ENCODE measurements at regions not wholly inside any gene's neighbourhood (a gene's known extent, or its start where the extent isn't known, plus 50 kb on each side); places are given as distances from the start of the nearest gene placed in this dataset.

DNA sequence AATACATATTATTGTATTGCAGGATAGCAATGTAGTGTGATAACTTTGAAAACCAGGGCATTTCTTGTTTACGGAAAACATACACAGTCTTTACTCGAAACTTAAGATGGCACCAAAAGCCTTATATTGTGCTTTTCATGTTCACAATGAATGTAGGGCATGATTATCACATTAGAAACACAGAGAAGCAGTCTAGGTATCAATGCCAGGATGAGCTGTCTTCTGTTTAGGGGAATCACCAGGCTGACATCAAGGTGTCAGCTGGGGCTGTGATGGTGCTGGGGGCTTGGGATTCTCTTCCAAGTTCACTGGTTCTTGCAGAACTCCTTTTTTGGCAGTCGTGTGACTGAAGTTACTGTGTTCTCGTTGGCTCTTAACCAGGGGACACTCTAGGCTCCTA, 1067.3 kb downstream of the FLRT2 start:
- H3K4me3 ChIP-seq = no peak overlapping the region
- no peaks in the 10 kb centered on the region for H3K27me3 ChIP-seq (ENCODE audit: insufficient read depth, low read depth)
- no peak overlapping the region for H3K27ac ChIP-seq
- ChIA-PET POLR2A (ENCODE audit: unreplicated experiment) (no interaction called here), CTCF (no interaction called here)
- no peak overlapping the region for H3K4me2 ChIP-seq
- H3K4me1 ChIP-seq (replicated peaks; ENCODE audit: insufficient read depth) = no peaks in the 10 kb centered on the region
- no peak overlapping the region for H2AFZ ChIP-seq
- no peaks in the 10 kb centered on the region for H3K79me2 ChIP-seq (ENCODE audit: low read depth)
- TF ChIP-seq, protein P1, sequence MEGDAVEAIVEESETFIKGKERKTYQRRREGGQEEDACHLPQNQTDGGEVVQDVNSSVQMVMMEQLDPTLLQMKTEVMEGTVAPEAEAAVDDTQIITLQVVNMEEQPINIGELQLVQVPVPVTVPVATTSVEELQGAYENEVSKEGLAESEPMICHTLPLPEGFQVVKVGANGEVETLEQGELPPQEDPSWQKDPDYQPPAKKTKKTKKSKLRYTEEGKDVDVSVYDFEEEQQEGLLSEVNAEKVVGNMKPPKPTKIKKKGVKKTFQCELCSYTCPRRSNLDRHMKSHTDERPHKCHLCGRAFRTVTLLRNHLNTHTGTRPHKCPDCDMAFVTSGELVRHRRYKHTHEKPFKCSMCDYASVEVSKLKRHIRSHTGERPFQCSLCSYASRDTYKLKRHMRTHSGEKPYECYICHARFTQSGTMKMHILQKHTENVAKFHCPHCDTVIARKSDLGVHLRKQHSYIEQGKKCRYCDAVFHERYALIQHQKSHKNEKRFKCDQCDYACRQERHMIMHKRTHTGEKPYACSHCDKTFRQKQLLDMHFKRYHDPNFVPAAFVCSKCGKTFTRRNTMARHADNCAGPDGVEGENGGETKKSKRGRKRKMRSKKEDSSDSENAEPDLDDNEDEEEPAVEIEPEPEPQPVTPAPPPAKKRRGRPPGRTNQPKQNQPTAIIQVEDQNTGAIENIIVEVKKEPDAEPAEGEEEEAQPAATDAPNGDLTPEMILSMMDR (conservative IDR thresholded peaks at IDR 0.05) = no peak
- no peak for TF ChIP-seq EZH2 (IDR thresholded peaks at IDR 0.05; ENCODE audit: low read depth)
- intact Hi-C loops (cut with micrococcal nuclease; ENCODE audit: unreplicated experiment) = no loop called here
- H4K20me1 ChIP-seq (ENCODE audit: insufficient read depth) = no peaks in the 10 kb centered on the region
- no peaks in the 10 kb centered on the region for H3K9me2 ChIP-seq (ENCODE audit: insufficient read depth)
- no peak for DNase-seq
- no peaks in the 10 kb centered on the region for H3K9me3 ChIP-seq (ENCODE audit: insufficient read depth, low read depth)
- BruUV-seq (replicated peaks) = no TSS peak
- H3F3A ChIP-seq (ENCODE audit: insufficient read depth, low read depth) = no peaks in the 10 kb centered on the region
- H3K36me3 ChIP-seq (ENCODE audit: low read depth) = no peaks in the 10 kb centered on the region

DNA sequence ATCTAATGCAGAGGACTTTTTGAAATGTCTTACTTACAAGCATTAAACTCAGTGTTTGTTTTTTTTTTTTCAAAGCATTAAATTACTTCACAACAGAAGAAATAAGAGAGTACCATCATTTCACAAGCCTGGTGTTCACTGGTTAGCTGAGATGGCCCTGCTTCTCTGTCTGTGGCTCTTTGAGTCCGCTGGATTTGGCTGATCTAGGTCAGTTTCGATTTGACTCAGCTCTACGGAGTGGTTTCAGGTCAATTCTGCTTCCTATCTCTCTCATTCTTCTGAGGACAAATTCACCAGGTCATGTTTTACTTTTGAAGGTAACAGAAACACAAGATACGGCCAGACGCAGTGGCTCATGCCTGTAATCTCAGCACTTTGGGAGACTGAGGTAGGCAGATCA, 1066.1 kb downstream of the FLRT2 start:
- H4K20me1 ChIP-seq (ENCODE audit: insufficient read depth) = no peaks in the 10 kb centered on the region
- no peaks in the 10 kb centered on the region for H3K9me3 ChIP-seq (ENCODE audit: insufficient read depth, low read depth)
- no peaks in the 10 kb centered on the region for H3F3A ChIP-seq (ENCODE audit: insufficient read depth, low read depth)
- H3K27me3 ChIP-seq (ENCODE audit: insufficient read depth, low read depth) = no peaks in the 10 kb centered on the region
- ChIA-PET POLR2A (ENCODE audit: unreplicated experiment) (no interaction called here), CTCF (no interaction called here)
- intact Hi-C loops (cut with micrococcal nuclease; ENCODE audit: unreplicated experiment) = no loop called here
- H3K4me3 ChIP-seq = no peak overlapping the region
- H3K9me2 ChIP-seq (ENCODE audit: insufficient read depth) = no peaks in the 10 kb centered on the region
- H3K4me1 ChIP-seq (replicated peaks; ENCODE audit: insufficient read depth) = no peaks in the 10 kb centered on the region
- BruUV-seq (replicated peaks) = no TSS peak
- H3K36me3 ChIP-seq (ENCODE audit: low read depth) = no peaks in the 10 kb centered on the region
- TF ChIP-seq, protein P1 (conservative IDR thresholded peaks at IDR 0.05) = no peak
- TF ChIP-seq EZH2 (IDR thresholded peaks at IDR 0.05; ENCODE audit: low read depth) = no peak
- H3K27ac ChIP-seq = no peak overlapping the region
- H3K79me2 ChIP-seq (ENCODE audit: low read depth) = no peaks in the 10 kb centered on the region
- no peak overlapping the region for H2AFZ ChIP-seq
- no peak overlapping the region for H3K4me2 ChIP-seq
- DNase-seq = no peak

DNA sequence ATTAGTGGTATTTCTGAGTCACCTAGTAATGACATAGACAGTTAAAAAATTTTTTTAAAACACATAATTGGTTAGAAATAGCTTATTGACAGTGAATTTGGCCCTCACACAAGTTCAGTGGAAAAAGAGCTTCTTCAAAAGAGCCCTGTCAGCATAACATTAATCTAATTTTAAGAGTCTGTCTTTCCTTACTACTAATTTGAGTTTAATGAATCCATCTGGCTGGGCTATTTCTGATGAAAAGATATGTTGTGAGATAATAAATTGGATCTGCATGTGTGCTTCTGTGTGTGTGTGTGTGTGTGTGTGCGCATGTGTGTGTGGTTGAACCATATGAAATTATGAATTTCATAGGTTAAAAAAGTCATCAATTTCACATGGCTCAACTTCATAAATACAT, 1045.2 kb downstream of the FLRT2 start:
- no TSS peak for BruUV-seq (replicated peaks)
- H4K20me1 ChIP-seq (ENCODE audit: insufficient read depth) = no peaks in the 10 kb centered on the region
- no peaks in the 10 kb centered on the region for H3K4me1 ChIP-seq (replicated peaks; ENCODE audit: insufficient read depth)
- no peaks in the 10 kb centered on the region for H3K9me2 ChIP-seq (ENCODE audit: insufficient read depth)
- H3K9me3 ChIP-seq (ENCODE audit: insufficient read depth, low read depth) = no peaks in the 10 kb centered on the region
- POLR2A ChIA-PET (ENCODE audit: unreplicated experiment) = no interaction called here
- no peaks in the 10 kb centered on the region for H3K27me3 ChIP-seq (ENCODE audit: insufficient read depth, low read depth)
- no peak overlapping the region for H3K27ac ChIP-seq
- DNase-seq = no peak
- no peak overlapping the region for H2AFZ ChIP-seq
- CTCF ChIA-PET = no interaction called here
- TF ChIP-seq, protein P1 (conservative IDR thresholded peaks at IDR 0.05) = no peak
- TF ChIP-seq EZH2 (IDR thresholded peaks at IDR 0.05; ENCODE audit: low read depth) = no peak
- no peak overlapping the region for H3K4me2 ChIP-seq
- intact Hi-C loops (cut with micrococcal nuclease; ENCODE audit: unreplicated experiment) = no loop called here
- H3K4me3 ChIP-seq = no peak overlapping the region
- H3F3A ChIP-seq (ENCODE audit: insufficient read depth, low read depth) = no peaks in the 10 kb centered on the region
- H3K36me3 ChIP-seq (ENCODE audit: low read depth) = no peaks in the 10 kb centered on the region
- no peaks in the 10 kb centered on the region for H3K79me2 ChIP-seq (ENCODE audit: low read depth)

Data from PC-9 (cell line).